ENCODE measurements at regions not wholly inside any gene's neighbourhood (a gene's known extent, or its start where the extent isn't known, plus 50 kb on each side); places are given as distances from the start of the nearest gene placed in this dataset.

DNA sequence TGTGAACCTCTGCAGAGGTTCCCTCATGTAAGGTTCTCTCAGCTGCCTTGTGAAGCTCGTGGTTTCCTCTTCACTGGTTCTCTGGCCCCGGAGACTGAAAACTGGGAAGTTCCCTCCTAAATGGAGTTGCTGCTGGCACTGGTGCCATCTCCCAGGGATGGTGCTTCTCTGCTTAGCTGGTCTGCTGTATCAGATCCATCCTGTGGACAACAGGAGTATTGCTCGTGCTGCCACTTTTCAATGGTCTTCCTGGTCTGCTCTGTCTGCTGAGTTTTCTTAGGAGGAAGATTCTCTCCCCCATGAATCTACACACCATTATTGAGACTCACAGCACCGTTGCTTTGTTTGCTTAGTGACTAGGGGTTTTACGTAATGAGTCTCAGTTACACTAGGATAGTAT, 247.8 kb downstream of the OTUD1 start:
- TF ChIP-seq, protein P1, sequence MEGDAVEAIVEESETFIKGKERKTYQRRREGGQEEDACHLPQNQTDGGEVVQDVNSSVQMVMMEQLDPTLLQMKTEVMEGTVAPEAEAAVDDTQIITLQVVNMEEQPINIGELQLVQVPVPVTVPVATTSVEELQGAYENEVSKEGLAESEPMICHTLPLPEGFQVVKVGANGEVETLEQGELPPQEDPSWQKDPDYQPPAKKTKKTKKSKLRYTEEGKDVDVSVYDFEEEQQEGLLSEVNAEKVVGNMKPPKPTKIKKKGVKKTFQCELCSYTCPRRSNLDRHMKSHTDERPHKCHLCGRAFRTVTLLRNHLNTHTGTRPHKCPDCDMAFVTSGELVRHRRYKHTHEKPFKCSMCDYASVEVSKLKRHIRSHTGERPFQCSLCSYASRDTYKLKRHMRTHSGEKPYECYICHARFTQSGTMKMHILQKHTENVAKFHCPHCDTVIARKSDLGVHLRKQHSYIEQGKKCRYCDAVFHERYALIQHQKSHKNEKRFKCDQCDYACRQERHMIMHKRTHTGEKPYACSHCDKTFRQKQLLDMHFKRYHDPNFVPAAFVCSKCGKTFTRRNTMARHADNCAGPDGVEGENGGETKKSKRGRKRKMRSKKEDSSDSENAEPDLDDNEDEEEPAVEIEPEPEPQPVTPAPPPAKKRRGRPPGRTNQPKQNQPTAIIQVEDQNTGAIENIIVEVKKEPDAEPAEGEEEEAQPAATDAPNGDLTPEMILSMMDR (IDR thresholded peaks at IDR 0.05), result no peak
- TF ChIP-seq POLR2A (IDR thresholded peaks at IDR 0.05) (no peak), EP300 (IDR thresholded peaks at IDR 0.05) (no peak)

All from sigmoid colon (tissue), 4 donors.